Fibroblast of villous mesenchyme (primary cell): ENCODE measurements at regions not wholly inside any gene's neighbourhood (a gene's known extent, or its start where the extent isn't known, plus 50 kb on each side); places are given as distances from the start of the nearest gene placed in this dataset.

Experiments
- DNase-seq: peaks from one replicate; pipeline ENCODE4 v3.0.0-alpha.2; 2010; ENCODE audit warnings: low read depth
- H3K4me3 ChIP-seq: 2 replicates; pipeline ENCODE4 v1.5.1; 2011; ENCODE audit warnings: low read depth, mild to moderate bottlenecking, low read length
- TF ChIP-seq, protein P1 (sequence below): IDR thresholded peaks from 2 replicates; pipeline ENCODE4 v1.5.1; 2012; ENCODE audit warnings: low read depth, mild to moderate bottlenecking, low read length; ENCODE audit not compliant: insufficient read depth

GRCh38 chr12:16415155-16415554 is 67.7 kb downstream of the MGST1 start:
- DNase-seq = no peak
- H3K4me3 ChIP-seq = no peak overlapping the region
- TF ChIP-seq, protein P1, sequence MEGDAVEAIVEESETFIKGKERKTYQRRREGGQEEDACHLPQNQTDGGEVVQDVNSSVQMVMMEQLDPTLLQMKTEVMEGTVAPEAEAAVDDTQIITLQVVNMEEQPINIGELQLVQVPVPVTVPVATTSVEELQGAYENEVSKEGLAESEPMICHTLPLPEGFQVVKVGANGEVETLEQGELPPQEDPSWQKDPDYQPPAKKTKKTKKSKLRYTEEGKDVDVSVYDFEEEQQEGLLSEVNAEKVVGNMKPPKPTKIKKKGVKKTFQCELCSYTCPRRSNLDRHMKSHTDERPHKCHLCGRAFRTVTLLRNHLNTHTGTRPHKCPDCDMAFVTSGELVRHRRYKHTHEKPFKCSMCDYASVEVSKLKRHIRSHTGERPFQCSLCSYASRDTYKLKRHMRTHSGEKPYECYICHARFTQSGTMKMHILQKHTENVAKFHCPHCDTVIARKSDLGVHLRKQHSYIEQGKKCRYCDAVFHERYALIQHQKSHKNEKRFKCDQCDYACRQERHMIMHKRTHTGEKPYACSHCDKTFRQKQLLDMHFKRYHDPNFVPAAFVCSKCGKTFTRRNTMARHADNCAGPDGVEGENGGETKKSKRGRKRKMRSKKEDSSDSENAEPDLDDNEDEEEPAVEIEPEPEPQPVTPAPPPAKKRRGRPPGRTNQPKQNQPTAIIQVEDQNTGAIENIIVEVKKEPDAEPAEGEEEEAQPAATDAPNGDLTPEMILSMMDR = no peak

- TF ChIP-seq, protein P1 = no peak
- no peak overlapping the region for H3K4me3 ChIP-seq
- no peak for DNase-seq
Observed at GRCh38 chr12:16417058-16417457, 69.6 kb downstream of the MGST1 start.

GRCh38 chr12:16421806-16422205 is 74.4 kb downstream of the MGST1 start:
- TF ChIP-seq, protein P1 = no peak
- DNase-seq = no peak
- H3K4me3 ChIP-seq = no peak overlapping the region

DNA sequence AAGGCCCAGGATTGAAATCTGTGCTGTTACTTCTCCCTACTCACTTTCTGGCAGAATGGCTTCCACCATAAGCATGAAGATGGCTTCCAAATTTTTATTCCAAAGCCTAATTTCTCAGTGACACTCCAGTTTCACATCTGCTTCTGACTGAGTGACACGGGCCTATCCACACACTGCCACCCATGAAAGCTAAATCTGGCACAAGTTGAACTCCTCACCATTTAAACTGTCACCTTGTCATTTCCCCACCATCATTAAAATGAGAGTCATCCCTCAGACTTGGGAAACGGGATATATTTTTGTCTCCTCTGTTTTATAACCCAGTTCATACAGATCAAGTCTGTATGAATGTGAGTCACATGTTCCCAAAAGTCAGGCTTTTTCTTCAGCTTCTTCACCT is 77.1 kb downstream of the MGST1 start:
- H3K4me3 ChIP-seq = no peak overlapping the region
- no peak for DNase-seq
- TF ChIP-seq, protein P1 = no peak

DNA sequence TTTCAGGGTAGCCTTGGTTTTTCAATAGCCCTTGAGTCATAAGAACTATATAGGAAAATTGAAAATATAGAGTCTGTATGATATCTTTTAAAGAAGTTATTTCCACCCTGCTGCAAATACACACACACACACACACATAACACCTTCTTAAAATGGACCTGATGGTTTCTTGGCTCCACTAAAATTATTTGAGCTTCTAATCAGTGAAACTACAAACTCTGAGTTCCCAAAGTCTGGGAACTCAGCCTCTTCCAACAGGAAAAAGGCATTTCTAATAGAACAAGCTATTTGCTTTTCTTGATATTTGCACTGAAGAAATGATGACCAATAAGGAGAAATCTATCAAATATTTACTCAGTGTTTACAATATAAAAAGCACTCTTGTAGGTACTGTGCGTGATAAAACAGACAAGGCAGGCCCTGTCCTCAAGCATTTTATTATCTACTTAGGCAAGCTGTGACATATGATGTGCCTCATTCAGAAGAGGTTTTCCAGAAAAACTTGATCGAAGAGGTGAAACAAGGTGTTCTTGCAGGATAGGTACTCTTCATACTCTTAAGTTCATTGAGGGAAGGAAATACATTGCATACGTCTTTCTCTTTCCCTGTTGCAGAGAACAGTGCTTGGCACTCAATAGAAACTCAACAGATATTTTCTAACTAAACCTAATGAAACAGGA is 88.6 kb downstream of the MGST1 start:
- no peak overlapping the region for H3K4me3 ChIP-seq
- DNase-seq = no peak
- TF ChIP-seq, protein P1 = no peak

GRCh38 chr12:16437281-16437816 is 89.9 kb downstream of the MGST1 start:
- no peak for DNase-seq
- TF ChIP-seq, protein P1 = no peak
- no peak overlapping the region for H3K4me3 ChIP-seq

- H3K4me3 ChIP-seq = no peak overlapping the region
- DNase-seq = peak; percentile 1
- TF ChIP-seq, protein P1 = no peak
Observed at GRCh38 chr12:16437926-16438325, 90.5 kb downstream of the MGST1 start.
